ENCODE measurements at regions not wholly inside any gene's neighbourhood (a gene's known extent, or its start where the extent isn't known, plus 50 kb on each side); places are given as distances from the start of the nearest gene placed in this dataset.

- no peaks in the 10 kb centered on the region for H3K36me3 ChIP-seq
- intact Hi-C loops (cut with micrococcal nuclease) = no loop called here
- no peak for TF ChIP-seq CTCF (IDR thresholded peaks at IDR 0.05; ENCODE audit: borderline replicate concordance)
- H3K9me3 ChIP-seq (replicated peaks) = peaks cover 12% of the 10 kb centered on the region
- no peaks in the 10 kb centered on the region for H3K27me3 ChIP-seq (ENCODE audit: low read depth)
- no peak overlapping the region for H3K4me3 ChIP-seq
- H3K27ac ChIP-seq (replicated peaks) = no peak overlapping the region
- no peak for DNase-seq
- H3K4me1 ChIP-seq = no peaks in the 10 kb centered on the region
Measured at GRCh38 chr12:68387338-68387737, 55.2 kb upstream of the MDM1 start.

- no peak for TF ChIP-seq CTCF (IDR thresholded peaks at IDR 0.05; ENCODE audit: borderline replicate concordance)
- no peak for DNase-seq
Measured at GRCh38 chr12:68389305-68389704, 57.1 kb upstream of the MDM1 start.

GRCh38 chr12:68391937-68392336 lies 59.8 kb upstream of the MDM1 start:
- no peaks in the 10 kb centered on the region for H3K27me3 ChIP-seq (ENCODE audit: low read depth)
- no peak for DNase-seq
- TF ChIP-seq CTCF (IDR thresholded peaks at IDR 0.05; ENCODE audit: borderline replicate concordance) = no peak
- no peak overlapping the region for H3K27ac ChIP-seq (replicated peaks)
- no peaks in the 10 kb centered on the region for H3K4me1 ChIP-seq
- H3K9me3 ChIP-seq (replicated peaks) = peaks cover 12% of the 10 kb centered on the region
- intact Hi-C loops (cut with micrococcal nuclease) = no loop called here
- no peaks in the 10 kb centered on the region for H3K36me3 ChIP-seq
- H3K4me3 ChIP-seq = no peak overlapping the region

More at GRCh38 chr12:68389305-68389704, 57.1 kb upstream of the MDM1 start:
- Histone ChIP-seq H3K4me1 (no peaks in the 10 kb centered on the region), H3K36me3 (no peaks in the 10 kb centered on the region), H3K27ac (replicated peaks) (no peak overlapping the region), H3K27me3 (ENCODE audit: low read depth) (no peaks in the 10 kb centered on the region), H3K9me3 (replicated peaks) (peaks cover 12% of the 10 kb centered on the region), H3K4me3 (no peak overlapping the region)
- intact Hi-C loops (cut with micrococcal nuclease) = no loop called here

- H3K4me3 ChIP-seq = no peak overlapping the region
Measured at GRCh38 chr12:68392376-68392775, 60.2 kb upstream of the MDM1 start.

GRCh38 chr12:68393417-68393816 lies 61.3 kb upstream of the MDM1 start:
- Histone ChIP-seq H3K27ac (replicated peaks) (no peak overlapping the region), H3K4me1 (no peaks in the 10 kb centered on the region), H3K27me3 (ENCODE audit: low read depth) (no peaks in the 10 kb centered on the region), H3K9me3 (replicated peaks) (peaks cover 12% of the 10 kb centered on the region), H3K4me3 (no peak overlapping the region), H3K36me3 (no peaks in the 10 kb centered on the region)
- DNase-seq = no peak
- no peak for TF ChIP-seq CTCF (IDR thresholded peaks at IDR 0.05; ENCODE audit: borderline replicate concordance)
- intact Hi-C loops (cut with micrococcal nuclease) = no loop called here

More at GRCh38 chr12:68392376-68392775, 60.2 kb upstream of the MDM1 start:
- no peak for DNase-seq
- Histone ChIP-seq H3K4me1 (no peaks in the 10 kb centered on the region), H3K27ac (replicated peaks) (no peak overlapping the region), H3K36me3 (no peaks in the 10 kb centered on the region), H3K27me3 (ENCODE audit: low read depth) (no peaks in the 10 kb centered on the region), H3K9me3 (replicated peaks) (peaks cover 12% of the 10 kb centered on the region)
- intact Hi-C loops (cut with micrococcal nuclease) = no loop called here
- TF ChIP-seq CTCF (IDR thresholded peaks at IDR 0.05; ENCODE audit: borderline replicate concordance) = no peak

All from left ventricle myocardium inferior (tissue), 1 donor.